ENCODE measurements at regions not wholly inside any gene's neighbourhood (a gene's known extent, or its start where the extent isn't known, plus 50 kb on each side); places are given as distances from the start of the nearest gene placed in this dataset.

GRCh38 chr10:62745581-62745980, 58.9 kb upstream of the ADO start:
- DNase-seq (ENCODE audit: low read depth): no peak

- no peak for DNase-seq (ENCODE audit: low read depth)
Measured at GRCh38 chr10:62746951-62747729, 57.4 kb upstream of the ADO start.

DNA sequence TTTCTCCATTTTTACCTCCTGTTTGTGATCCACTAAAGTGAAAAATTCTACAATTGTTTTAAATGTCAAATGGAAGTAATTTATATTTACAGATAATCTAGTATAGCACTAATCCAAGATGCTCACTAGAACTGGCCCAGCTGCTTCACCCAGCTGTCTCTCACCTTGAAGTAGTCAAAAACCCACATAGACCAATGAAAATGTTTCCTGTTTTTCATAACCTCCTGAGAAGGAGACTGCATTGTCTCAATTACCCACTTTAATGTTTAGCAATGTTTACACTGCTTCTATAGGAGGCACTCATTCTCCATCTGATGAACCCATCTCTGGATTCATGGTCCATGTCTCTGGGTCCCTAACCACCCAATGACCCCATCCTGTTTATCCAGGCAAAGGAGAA, 56.1 kb upstream of the ADO start:
- DNase-seq (ENCODE audit: low read depth): no peak

DNA sequence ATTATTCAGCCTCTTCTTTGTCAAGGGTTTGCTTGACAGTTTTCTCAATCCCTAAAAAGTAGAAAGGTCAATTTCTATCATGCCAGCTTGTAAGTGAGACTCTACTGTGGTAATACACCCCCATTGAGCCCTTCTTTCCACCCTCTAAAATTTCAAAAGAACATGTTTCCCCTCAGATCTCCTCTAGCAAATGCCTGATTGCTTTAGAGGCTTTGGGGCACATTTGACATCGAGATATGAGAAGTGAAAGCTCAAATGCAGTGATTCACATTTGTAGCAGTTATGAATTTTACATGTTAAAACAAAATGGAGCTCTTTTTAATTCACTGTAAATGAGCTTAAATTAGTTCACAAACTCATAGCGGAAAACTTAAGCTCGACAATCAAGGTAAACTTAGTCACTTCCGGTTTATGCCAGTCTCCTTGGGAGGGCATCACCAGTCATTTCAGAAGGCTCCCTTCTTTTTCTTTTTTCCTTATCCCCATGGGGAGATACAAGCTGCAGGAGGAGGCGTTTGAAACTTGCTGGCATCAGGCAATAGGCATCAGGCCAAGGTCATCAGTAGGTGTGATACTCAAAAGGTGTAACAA, 55.3 kb upstream of the ADO start:
- no peak for DNase-seq (ENCODE audit: low read depth)
